ENCODE measurements at regions not wholly inside any gene's neighbourhood (a gene's known extent, or its start where the extent isn't known, plus 50 kb on each side); places are given as distances from the start of the nearest gene placed in this dataset.
"Not testable (repeated sequence)": the region's sequence is repeated elsewhere in the genome, so short reads cannot be mapped to it uniquely, and the experiment has no call there.

DNA sequence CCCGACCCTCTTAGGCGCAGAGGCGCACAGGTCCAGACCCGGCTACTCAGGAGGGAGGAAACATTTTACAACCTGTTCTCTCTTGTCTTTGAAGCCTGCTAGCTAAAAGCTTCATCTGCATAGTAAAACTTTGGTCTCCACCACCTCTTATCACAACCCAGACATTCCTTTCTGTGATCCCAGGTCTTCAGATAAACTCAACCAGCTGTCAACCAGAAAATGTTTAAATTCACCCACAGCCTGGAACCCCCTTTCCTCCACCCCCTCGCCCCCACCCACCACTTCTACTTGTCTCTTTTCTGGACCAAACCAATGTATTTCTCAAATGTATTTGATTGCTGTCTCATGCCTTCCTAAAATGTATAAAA is 169.1 kb upstream of the PRKX start:
- not testable (repeated sequence) for DNase-seq

DNA sequence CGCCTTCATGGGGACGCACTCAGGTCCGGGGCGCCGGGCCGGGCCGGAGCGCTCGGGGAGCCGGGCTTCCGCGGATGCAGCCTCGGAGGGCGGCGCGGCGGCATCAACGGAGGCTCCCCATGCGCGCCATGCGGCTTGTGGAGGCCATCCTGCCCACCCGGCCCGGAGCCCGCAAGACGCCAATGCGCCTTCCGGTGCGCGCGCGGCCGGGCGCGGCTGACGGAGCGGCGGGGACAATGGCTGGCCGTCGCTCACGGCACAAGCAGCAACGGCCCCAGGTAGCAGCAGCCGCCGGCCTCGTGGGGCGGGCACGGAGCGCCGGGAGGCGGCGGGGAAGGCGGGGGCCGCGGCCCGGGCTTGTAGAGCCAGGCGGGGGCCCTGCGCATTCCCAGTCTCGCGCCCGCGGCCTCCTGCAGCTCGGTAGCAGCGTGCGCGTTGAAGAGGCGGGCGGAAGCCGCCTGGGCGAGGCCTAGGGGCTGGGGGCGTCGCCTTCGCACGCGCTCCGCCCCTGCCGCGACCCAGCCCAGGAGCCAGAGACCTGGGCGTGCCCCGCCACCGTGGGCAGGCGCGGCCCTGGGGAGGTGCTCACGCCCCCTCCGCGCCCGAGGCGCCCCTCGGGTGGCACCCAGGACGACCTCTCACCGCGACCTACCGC is 168.6 kb upstream of the PRKX start:
- DNase-seq = not testable (repeated sequence)

DNA sequence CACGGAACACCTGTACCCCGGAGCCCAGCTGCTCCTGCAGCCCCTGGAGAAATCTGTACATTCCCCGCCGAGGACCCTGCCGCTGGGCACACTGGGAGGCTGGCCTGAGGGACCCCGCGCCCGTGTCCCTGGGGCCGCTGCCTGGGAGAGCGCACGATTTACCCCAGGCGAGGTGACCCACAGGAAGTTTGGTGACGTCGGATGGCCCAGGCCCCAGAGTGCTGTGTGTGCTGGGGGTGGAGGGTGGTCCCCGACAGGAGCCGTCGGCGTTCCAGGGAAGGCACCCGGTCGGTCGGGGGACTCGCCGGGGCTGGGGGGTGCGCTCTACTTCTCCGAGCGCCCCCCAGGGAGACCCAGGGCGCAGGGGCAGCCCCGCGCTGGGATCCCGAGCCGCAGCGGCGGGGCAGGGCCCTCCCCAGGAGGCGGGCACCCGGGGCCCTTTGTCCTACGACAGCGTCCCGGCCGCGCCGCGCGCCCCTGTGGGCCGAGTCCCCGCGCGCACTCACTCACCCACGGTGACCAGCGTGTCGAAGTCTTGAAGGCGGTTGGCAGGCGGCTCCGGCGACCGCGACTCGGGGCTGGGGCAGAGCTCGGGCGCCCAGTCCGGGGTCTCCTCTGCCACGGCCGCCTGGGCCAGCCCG is 167.9 kb upstream of the PRKX start:
- DNase-seq = not testable (repeated sequence)

DNA sequence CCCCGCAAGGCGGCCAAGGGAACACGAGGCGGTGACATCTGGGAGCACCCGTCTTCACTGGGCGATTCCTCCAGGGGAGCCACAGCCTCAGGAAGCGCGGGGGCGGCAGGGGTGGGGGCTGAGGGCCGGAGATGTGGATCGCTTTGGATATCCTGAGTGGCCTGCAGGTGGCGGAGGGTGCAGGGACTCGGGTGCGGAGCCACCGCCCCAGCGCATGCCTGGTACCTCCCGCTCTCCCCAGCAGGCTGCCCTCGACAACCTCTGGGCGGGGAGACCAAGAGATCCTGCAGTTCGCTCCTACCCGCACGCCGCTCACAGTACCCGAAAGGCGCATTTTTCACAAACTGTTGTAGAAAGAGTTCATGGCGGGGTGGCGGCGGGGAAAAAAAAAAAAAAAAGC is 162.9 kb upstream of the PRKX start:
- DNase-seq = not testable (repeated sequence)

DNA sequence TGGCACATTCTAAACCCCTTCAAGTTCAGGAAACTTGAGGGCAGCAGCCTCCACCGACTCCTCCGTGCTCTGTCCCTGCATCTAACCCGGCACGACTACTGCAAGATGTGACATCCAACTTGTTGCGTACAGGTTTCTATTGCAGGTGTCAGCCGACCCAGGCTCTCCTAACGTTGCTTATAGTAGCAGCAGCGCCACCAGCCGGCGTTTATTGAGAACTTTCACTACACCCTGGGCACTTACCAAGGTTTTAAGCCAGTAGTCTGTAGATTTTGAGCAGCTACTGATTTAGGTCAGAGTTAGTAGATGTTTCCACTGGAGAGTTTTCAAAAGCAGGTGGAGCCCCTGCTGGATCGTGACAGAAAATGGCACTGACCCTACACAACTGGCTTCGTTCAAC is 162.2 kb upstream of the PRKX start:
- DNase-seq = not testable (repeated sequence)

DNA sequence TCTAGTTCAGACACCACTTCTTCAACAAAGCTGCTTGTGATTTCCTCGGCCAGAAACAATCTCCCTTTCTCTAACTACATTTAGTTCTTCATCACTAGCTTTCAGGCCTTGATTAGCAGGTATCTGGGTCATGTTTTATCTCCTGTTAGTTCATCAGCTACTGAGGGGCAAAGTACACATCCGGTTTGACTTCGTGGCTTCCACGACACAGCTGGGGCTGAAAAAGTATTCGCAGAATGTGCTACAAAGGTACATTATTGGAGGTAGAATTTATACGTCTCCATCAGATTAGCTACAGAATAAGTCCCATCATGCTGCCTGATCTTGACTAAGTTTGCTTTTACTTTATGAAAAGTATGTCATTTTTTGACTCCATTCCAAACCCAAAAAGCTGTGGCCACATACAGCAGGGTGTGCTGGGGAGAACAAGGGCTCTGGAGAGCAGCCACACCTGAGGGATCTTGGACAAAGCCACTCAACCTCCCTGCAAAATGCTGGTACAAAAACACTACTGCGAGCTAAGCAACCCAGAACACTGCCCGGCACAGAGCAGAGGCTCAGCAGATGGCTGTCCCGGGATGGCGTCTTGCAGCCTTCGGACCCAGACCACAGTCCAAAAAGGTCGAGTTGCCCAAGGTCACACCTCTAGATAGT is 158.9 kb upstream of the PRKX start:
- not testable (repeated sequence) for DNase-seq

DNA sequence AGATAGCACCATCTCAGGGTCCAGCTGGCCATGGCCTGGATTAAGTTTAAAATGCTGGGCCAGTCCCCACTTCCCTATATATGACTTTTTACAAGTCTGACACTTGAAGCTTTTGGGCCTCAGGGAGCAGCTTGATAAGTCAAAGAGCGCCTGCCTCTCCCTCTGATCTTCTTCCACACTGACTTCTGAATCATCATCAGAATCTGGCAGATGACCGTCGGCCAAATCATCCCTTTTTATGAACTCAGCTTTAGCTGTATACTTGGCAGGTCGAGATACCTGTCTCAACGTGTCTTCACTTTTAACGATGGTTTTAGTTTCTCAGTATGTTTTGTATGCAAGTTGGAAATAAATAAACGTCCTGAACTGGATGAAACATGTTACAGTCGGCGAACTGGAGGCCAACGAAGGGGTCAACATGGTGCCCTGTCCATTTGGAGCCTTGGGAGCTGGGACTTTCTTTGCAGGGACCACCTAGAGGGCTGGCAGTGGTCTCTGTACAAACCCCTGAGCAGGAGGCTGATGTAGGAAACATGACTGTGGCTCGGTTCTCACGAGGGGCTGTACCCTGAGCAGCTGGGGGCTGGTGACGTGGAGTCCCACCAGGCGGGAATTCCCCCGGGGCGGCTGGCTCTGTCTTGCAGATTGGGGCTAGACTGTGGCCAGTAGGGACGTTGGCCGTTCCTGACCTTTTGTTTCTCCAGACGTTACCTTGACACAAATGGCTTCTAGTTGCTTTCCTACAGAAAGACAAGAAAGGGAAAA is 153.8 kb upstream of the PRKX start:
- DNase-seq = not testable (repeated sequence)

DNA sequence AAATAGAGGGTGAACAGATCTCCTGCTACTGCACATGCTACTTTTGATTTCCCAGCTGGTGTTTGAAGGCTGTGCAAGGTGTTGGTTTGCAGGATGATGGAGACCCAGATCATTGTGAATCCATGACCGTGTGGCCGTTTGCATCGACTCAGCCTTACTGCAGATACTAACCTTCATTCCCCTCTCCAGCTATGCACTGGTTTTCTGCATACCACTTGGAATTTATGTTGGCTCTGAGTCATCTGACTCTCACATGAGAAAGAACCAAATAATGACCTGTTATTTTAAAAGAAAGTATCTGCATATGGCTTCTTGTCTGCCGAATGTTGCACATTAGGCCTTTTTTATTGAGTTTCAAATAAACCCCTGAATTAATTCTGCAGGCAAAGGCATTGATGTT is 144.9 kb upstream of the PRKX start:
- DNase-seq = not testable (repeated sequence)

DNA sequence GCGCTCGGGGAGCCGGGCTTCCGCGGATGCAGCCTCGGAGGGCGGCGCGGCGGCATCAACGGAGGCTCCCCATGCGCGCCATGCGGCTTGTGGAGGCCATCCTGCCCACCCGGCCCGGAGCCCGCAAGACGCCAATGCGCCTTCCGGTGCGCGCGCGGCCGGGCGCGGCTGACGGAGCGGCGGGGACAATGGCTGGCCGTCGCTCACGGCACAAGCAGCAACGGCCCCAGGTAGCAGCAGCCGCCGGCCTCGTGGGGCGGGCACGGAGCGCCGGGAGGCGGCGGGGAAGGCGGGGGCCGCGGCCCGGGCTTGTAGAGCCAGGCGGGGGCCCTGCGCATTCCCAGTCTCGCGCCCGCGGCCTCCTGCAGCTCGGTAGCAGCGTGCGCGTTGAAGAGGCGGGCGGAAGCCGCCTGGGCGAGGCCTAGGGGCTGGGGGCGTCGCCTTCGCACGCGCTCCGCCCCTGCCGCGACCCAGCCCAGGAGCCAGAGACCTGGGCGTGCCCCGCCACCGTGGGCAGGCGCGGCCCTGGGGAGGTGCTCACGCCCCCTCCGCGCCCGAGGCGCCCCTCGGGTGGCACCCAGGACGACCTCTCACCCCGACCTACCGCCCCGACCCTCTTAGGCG is 130.2 kb upstream of the PRKX start:
- DNase-seq = not testable (repeated sequence)

DNA sequence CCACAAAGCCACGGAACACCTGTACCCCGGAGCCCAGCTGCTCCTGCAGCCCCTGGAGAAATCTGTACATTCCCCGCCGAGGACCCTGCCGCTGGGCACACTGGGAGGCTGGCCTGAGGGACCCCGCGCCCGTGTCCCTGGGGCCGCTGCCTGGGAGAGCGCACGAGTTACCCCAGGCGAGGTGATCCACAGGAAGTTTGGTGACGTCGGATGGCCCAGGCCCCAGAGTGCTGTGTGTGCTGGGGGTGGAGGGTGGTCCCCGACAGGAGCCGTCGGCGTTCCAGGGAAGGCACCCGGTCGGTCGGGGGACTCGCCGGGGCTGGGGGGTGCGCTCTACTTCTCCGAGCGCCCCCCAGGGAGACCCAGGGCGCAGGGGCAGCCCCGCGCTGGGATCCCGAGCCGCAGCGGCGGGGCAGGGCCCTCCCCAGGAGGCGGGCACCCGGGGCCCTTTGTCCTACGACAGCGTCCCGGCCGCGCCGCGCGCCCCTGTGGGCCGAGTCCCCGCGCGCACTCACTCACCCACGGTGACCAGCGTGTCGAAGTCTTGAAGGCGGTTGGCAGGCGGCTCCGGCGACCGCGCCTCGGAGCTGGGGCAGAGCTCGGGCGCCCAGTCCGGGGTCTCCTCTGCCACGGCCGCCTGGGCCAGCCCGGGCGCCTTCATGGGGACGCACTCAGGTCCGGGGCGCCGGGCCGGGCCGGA is 129.5 kb upstream of the PRKX start:
- DNase-seq = not testable (repeated sequence)

DNA sequence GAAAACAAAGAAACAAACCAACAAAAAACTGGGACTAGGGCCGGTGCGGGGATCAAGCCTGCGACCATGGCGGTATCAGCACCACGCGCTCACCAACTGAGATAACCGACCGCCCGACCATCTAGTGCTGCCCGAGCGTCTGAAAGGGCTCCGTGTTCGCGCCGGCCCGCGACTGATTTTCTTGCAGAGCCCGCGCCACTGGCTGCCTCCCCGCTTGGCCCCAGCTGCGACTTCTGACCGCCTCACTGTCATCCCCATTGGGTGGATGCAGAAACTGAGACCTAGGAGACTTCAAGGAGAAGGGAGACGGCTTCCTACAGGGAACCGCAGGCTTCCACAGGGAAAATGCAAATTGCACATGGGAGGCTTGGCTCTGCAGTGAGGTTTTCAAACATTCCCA is 125.3 kb upstream of the PRKX start:
- not testable (repeated sequence) for DNase-seq

DNA sequence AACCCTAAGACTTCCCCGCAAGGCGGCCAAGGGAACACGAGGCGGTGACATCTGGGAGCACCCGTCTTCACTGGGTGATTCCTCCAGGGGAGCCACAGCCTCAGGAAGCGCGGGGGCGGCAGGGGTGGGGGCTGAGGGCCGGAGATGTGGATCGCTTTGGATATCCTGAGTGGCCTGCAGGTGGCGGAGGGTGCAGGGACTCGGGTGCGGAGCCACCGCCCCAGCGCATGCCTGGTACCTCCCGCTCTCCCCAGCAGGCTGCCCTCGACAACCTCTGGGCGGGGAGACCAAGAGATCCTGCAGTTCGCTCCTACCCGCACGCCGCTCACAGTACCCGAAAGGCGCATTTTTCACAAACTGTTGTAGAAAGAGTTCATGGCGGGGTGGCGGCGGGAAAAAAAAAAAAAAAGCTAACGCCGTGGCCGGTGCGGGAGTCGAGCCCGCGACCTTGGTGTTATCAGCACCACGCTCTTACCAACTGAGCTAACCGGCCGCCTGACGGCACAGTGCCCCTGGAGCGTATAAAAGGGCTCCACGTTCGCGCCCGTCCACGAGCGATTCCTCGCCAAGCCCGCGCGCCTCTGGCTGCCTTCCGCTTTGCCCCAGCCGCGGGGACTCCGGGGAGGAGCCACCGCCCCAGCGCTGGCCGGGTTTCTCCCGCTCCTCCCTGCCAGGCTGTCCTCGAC is 124.7 kb upstream of the PRKX start:
- DNase-seq = not testable (repeated sequence)

DNA sequence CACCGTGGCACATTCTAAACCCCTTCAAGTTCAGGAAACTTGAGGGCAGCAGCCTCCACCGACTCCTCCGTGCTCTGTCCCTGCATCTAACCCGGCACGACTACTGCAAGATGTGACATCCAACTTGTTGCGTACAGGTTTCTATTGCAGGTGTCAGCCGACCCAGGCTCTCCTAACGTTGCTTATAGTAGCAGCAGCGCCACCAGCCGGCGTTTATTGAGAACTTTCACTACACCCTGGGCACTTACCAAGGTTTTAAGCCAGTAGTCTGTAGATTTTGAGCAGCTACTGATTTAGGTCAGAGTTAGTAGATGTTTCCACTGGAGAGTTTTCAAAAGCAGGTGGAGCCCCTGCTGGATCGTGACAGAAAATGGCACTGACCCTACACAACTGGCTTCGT is 123.8 kb upstream of the PRKX start:
- DNase-seq = not testable (repeated sequence)

DNA sequence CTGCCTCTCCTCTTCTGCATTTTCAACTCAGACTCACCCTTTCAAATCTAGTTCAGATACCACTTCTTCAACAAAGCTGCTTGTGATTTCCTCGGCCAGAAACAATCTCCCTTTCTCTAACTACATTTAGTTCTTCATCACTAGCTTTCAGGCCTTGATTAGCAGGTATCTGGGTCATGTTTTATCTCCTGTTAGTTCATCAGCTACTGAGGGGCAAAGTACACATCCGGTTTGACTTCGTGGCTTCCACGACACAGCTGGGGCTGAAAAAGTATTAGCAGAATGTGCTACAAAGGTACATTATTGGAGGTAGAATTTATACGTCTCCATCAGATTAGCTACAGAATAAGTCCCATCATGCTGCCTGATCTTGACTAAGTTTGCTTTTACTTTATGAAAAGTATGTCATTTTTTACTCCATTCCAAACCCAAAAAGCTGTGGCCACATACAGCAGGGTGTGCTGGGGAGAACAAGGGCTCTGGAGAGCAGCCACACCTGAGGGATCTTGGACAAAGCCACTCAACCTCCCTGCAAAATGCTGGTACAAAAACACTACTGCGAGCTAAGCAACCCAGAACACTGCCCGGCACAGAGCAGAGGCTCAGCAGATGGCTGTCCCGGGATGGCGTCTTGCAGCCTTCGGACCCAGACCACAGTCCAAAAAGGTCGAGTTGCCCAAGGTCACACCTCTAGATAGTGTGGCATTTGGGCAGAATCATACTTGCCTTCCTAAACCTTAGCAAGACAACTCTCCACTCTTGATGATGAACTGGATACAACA is 120.5 kb upstream of the PRKX start:
- not testable (repeated sequence) for DNase-seq

DNA sequence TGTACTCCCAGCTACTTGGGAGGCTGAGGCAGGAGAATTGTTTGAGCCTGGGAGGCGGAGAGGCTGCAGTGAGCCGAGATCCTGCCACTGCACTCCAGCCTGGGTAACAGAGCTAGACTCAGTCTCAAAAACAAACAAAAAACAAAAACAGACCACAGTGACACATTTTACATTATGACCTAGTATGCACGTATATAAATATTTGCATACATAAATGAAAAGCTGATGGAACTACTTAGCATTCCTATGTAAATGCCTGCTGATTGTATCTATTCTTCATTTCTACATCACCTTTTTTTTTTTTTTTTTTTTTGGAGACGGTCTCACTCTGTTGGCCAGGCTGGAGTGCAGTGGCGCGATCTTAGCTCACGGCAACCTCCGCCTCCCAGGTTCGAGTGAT is 116.6 kb upstream of the PRKX start:
- DNase-seq = not testable (repeated sequence)

DNA sequence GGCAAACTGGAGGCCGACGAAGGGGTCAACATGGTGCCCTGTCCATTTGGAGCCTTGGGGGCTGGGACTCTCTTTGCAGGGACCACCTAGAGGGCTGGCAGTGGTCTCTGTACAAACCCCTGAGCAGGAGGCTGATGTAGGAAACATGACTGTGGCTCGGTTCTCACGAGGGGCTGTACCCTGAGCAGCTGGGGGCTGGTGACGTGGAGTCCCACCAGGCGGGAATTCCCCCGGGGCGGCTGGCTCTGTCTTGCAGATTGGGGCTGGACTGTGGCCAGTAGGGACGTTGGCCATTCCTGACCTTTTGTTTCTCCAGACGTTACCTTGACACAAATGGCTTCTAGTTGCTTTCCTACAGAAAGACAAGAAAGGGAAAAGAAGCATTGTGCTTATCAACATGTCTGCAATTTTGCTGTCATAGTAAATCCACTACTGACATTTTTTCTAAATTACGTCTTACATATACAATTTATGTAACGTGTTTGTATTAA is 115.6 kb upstream of the PRKX start:
- DNase-seq = not testable (repeated sequence)

DNA sequence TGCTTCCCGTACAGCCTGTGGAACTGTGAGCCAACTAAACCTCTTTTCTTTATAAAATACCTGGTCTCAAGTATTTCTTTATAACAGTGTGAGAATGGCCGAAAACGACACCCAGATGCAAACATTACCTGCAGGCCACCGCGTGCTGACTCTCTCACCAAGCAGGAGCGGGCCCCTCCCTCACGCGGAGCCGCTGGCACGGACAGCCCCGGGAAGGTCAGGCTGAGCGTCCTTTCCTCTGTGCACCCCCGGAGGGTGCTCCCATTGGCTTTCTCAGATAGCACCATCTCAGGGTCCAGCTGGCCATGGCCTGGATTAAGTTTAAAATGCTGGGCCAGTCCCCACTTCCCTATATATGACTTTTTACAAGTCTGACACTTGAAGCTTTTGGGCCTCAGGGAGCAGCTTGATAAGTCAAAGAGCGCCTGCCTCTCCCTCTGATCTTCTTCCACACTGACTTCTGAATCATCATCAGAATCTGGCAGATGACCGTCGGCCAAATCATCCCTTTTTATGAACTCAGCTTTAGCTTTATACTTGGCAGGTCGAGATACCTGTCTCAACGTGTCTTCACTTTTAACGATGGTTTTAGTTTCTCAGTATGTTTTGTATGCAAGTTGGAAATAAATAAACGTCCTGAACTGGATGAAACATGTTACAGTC is 115.1 kb upstream of the PRKX start:
- not testable (repeated sequence) for DNase-seq

DNA sequence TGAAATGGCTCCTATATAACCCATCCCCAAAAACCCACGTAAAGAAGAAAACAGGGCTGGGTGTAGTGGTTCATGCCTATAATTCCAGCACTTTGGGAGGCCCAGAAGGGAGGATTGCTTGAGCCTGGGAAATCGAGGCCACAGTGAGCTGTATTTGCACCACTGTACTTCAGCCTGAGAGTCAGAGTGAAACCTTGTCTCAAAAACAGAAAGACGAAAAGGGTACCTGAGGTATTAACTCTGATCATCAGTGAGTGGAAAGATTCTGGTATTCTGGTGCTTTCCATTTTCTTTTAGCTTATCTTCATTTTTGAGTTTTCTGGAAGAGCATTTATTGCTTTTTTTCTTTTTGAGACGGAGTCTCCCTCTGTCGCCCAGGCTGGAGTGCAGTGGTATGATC is 110.6 kb upstream of the PRKX start:
- not testable (repeated sequence) for DNase-seq

DNA sequence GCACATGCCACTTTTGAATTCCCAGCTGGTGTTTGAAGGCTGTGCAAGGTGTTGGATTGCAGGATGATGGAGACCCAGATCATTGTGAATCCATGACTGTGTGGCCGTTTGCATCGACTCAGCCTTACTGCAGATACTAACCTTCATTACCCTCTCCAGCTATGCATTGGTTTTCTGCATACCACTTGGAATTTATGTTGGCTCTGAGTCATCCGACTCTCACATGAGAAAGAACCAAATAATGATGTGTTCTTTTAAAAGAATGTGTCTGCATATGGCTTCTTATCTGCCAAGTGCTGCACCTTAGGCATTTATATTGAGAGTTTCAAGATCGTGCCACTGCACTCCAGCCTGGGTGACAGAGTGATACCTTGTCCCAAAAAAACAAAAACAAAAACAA is 106.7 kb upstream of the PRKX start:
- no peak for DNase-seq

DNA sequence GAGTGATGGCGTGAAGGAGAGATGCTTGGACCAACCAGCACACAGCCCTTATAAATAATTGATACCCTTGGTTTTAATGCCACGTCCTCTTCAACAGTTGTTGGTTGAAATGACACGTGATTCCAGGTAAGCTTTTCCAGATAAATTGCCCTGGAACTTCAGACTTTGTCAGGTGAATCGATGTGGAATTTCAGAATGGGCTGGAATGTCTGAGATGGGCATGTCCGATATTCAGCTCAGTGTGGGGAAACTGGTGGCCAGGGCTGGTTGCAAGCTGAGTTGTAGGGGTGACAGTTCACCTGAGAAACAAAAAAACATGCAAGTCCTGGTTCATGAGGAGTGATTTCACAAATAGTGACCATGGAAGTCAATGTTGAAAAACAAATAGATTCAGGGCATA is 104.0 kb upstream of the PRKX start:
- not testable (repeated sequence) for DNase-seq
